ENCODE measurements at regions not wholly inside any gene's neighbourhood (a gene's known extent, or its start where the extent isn't known, plus 50 kb on each side); places are given as distances from the start of the nearest gene placed in this dataset.
A peak's percentile ranks its signal among the peaks of the same experiment; 100 is the strongest.

DNA sequence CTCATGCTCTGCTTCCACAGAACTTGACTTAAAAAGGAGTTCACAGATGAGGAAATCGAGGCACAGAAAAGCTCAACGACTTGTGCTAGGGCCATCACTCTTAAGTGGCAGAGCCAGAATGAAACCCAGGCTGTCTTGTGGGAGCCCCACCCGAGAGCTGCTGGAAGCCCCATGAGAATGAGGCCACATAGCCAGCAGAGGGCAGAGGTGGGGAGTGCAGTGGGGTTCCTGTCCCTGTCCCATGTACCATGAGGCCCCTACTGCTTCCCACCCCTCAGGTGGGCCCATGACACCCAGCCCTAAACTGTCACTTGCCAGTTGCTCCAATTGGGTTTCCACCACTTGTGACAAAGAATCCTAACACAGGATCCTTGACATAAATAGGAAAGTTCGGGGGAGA is 175.9 kb downstream of the IRS2 start:
- DNase-seq (peak in 1 of 2 donors; percentile 25), ATAC-seq (no peak)
- Histone ChIP-seq H3K9me3 (no peaks in the 10 kb centered on the region), H3K27ac (no peak overlapping the region), H3K4me3 (no peak overlapping the region), H3K4me1 (no peaks in the 10 kb centered on the region), H3K27me3 (no peaks in the 10 kb centered on the region), H3K36me3 (no peaks in the 10 kb centered on the region)
- TF ChIP-seq POLR2A (IDR thresholded peaks at IDR 0.05) = no peak
- TF ChIP-seq, protein P1, sequence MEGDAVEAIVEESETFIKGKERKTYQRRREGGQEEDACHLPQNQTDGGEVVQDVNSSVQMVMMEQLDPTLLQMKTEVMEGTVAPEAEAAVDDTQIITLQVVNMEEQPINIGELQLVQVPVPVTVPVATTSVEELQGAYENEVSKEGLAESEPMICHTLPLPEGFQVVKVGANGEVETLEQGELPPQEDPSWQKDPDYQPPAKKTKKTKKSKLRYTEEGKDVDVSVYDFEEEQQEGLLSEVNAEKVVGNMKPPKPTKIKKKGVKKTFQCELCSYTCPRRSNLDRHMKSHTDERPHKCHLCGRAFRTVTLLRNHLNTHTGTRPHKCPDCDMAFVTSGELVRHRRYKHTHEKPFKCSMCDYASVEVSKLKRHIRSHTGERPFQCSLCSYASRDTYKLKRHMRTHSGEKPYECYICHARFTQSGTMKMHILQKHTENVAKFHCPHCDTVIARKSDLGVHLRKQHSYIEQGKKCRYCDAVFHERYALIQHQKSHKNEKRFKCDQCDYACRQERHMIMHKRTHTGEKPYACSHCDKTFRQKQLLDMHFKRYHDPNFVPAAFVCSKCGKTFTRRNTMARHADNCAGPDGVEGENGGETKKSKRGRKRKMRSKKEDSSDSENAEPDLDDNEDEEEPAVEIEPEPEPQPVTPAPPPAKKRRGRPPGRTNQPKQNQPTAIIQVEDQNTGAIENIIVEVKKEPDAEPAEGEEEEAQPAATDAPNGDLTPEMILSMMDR (IDR thresholded peaks at IDR 0.05 in 4 of 5, conservative IDR thresholded peaks at IDR 0.05 in 1 of 5) = peak in 3 of 5 experiments; percentile 20 to 43 (median 33)
- intact Hi-C loops (cut with DNase I; ENCODE audit: low total_unique reads) = loop anchor here (5.0 kb wide), 2 partner anchors 182 to 497 kb away; no protein-coding TSS in a partner anchor
- in situ Hi-C loops (cut with MboI; ENCODE audit: low sequenced_read_pairs in 4 of 4) = no loop called here

DNA sequence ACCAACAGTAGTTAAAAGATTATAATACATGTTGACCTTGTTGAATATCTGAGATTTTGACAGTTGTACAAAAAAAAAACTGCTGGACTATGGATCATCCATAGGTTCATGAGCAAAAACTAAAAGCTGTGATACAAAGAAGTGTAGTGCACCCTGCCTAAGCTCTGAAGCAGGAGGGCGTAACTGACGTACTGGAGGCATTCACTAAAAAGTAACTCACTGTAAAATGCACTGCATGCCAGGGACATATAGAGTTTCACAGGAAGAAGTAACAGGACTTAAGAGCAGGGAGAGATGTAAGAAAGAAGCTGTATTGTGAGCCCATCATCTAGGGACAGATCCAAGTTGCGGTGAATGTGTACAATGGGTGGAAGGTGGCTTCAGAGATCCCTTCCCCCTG is 177.9 kb downstream of the IRS2 start:
- intact Hi-C loops (cut with DNase I; ENCODE audit: low total_unique reads) (no loop called here), in situ Hi-C loops (cut with MboI; ENCODE audit: low sequenced_read_pairs in 4 of 4) (no loop called here)
- Histone ChIP-seq H3K9me3 (no peaks in the 10 kb centered on the region), H3K36me3 (no peaks in the 10 kb centered on the region), H3K27ac (no peak overlapping the region), H3K4me3 (no peak overlapping the region), H3K27me3 (no peaks in the 10 kb centered on the region), H3K4me1 (no peaks in the 10 kb centered on the region)
- TF ChIP-seq, protein P1 (IDR thresholded peaks at IDR 0.05 in 4 of 5, conservative IDR thresholded peaks at IDR 0.05 in 1 of 5) = no peak
- TF ChIP-seq POLR2A (IDR thresholded peaks at IDR 0.05) = no peak
- DNase-seq (no peak), ATAC-seq (no peak)

GRCh38 chr13:109608059-109608458 is 178.3 kb downstream of the IRS2 start:
- Histone ChIP-seq H3K4me3 (no peak overlapping the region), H3K4me1 (no peaks in the 10 kb centered on the region), H3K27me3 (no peaks in the 10 kb centered on the region), H3K36me3 (no peaks in the 10 kb centered on the region), H3K27ac (no peak overlapping the region), H3K9me3 (no peaks in the 10 kb centered on the region)
- in situ Hi-C loops (cut with MboI; ENCODE audit: low sequenced_read_pairs in 4 of 4) (no loop called here), intact Hi-C loops (cut with DNase I; ENCODE audit: low total_unique reads) (no loop called here)
- DNase-seq (no peak), ATAC-seq (no peak)
- TF ChIP-seq, protein P1 (IDR thresholded peaks at IDR 0.05 in 4 of 5, conservative IDR thresholded peaks at IDR 0.05 in 1 of 5) = no peak

- Histone ChIP-seq H3K36me3 (no peaks in the 10 kb centered on the region), H3K27me3 (no peaks in the 10 kb centered on the region), H3K27ac (no peak overlapping the region), H3K4me1 (no peaks in the 10 kb centered on the region), H3K9me3 (no peaks in the 10 kb centered on the region), H3K4me3 (no peak overlapping the region)
- DNase-seq = no peak
- intact Hi-C loops (cut with DNase I; ENCODE audit: low total_unique reads) (no loop called here), in situ Hi-C loops (cut with MboI; ENCODE audit: low sequenced_read_pairs in 4 of 4) (no loop called here)
- TF ChIP-seq, protein P1 (IDR thresholded peaks at IDR 0.05 in 4 of 5, conservative IDR thresholded peaks at IDR 0.05 in 1 of 5) = no peak
- TF ChIP-seq POLR2A (IDR thresholded peaks at IDR 0.05) = no peak
- no peak for ATAC-seq
Observed at GRCh38 chr13:109606520-109606919, 179.9 kb downstream of the IRS2 start.

DNA sequence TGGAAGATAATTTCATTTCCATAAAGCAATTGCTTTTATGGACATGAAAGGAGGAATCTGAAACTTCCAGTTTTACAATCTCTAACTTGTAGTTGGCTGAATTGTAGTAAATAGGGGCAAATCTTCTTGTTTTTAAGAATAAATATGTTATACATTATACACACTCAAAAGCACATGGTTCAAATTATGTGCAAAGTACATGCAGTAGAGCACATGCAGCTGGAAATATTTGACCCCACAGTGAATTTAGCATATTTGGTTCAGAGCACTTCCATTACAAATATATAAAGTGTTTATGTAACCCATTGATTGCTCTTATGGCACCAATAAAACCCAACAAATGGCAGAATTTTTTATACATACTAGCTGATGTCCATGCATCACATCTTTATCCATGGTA is 180.5 kb downstream of the IRS2 start:
- Histone ChIP-seq H3K9me3 (no peaks in the 10 kb centered on the region), H3K27me3 (no peaks in the 10 kb centered on the region), H3K4me3 (no peak overlapping the region), H3K4me1 (no peaks in the 10 kb centered on the region), H3K27ac (no peak overlapping the region), H3K36me3 (no peaks in the 10 kb centered on the region)
- ATAC-seq (no peak), DNase-seq (no peak)
- no peak for TF ChIP-seq POLR2A (IDR thresholded peaks at IDR 0.05)
- TF ChIP-seq, protein P1 (IDR thresholded peaks at IDR 0.05 in 4 of 5, conservative IDR thresholded peaks at IDR 0.05 in 1 of 5) = no peak
- intact Hi-C loops (cut with DNase I; ENCODE audit: low total_unique reads) (no loop called here), in situ Hi-C loops (cut with MboI; ENCODE audit: low sequenced_read_pairs in 4 of 4) (no loop called here)

All from gastrocnemius medialis (tissue), 4 donors.